HG03139 (cell line): ENCODE measurements at regions not wholly inside any gene's neighbourhood (a gene's known extent, or its start where the extent isn't known, plus 50 kb on each side); places are given as distances from the start of the nearest gene placed in this dataset.

Experiments
- ATAC-seq: cut with Tn5 transposase; IDR thresholded peaks from one replicate; pipeline ENCODE4 v1.9.1; 2021; ENCODE audit not compliant: unreplicated experiment

DNA sequence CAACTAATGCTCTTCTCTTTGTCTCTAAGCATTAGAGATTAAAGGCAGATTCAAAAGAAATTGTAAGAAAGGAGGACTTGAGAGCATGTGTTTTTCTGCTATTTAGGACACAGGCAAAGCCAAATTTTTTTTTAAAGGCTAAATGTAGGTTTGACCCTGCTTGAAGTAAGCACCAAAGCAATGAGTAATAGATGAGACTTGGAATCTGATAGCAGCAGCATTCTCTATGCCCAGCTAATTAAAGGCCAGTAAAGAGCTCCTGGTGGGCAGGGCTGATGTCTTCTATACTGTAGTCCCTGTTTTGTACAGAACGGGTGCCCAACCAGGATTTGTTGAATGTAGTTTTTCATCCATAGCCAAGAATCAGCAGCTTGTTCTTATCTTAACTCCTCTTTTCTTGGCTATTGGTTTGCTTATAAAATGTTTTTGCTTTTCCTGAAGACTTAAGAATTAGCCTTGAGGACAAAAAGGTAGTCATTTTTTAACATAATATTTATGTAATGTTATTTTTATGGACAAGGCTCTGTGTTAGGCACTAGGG is 179.6 kb downstream of the LMO4 start:
- ATAC-seq = no peak

GRCh38 chr1:87510540-87510939 is 181.9 kb downstream of the LMO4 start:
- no peak for ATAC-seq

GRCh38 chr1:87511449-87511848 is 182.8 kb downstream of the LMO4 start:
- ATAC-seq = no peak

- no peak for ATAC-seq
Measured at GRCh38 chr1:87512431-87512830, 183.8 kb downstream of the LMO4 start.

DNA sequence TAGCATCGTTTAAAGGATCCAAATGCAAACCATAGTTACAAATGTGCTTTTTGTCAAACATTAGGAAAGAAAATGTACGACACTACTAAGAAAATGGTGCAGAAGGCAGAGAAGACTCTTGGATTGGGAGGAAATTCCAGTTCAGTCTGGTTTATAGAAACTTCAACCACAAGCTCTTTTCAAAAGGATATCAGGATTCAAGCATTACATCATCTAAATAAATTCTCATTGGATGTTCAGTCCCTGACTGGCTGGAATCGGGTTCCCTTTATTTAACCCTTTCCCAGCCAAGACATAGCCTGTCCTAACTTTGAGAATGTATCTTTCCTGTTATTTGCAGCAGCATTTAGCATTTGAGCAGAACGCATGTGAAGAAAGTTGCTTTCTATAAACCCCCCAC is 184.6 kb downstream of the LMO4 start:
- ATAC-seq = no peak

DNA sequence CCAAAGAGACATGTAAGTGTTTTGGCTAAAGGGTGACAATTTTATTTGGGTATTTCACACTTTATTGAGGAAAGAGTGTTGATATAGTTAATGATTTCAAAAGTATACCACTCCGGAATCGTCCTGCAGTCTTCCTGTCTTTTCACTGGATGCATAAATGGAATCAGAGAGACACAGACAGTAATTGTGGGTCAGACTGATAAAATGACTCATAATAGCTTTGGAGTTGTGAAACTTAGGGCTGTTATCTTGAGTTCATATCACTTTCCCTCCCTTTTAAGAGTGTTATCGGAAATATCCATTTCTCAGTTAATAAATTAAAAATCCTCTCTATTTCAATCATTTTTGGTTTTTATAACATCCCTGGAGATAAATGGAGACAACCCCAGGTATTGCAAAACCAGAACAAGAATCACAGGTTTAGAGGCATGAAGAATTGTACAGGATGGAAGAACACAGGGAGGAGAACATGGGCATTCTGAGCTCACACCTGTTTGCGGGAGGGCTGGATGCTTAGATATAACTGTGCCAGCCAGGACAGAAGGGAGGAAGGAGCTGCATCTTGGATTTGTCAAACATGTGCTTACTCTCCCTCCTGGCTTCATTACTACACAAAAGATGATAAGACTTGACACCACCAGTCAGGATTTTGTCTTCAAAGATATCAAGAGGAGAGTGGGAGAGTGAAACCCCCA is 185.4 kb downstream of the LMO4 start:
- no peak for ATAC-seq

DNA sequence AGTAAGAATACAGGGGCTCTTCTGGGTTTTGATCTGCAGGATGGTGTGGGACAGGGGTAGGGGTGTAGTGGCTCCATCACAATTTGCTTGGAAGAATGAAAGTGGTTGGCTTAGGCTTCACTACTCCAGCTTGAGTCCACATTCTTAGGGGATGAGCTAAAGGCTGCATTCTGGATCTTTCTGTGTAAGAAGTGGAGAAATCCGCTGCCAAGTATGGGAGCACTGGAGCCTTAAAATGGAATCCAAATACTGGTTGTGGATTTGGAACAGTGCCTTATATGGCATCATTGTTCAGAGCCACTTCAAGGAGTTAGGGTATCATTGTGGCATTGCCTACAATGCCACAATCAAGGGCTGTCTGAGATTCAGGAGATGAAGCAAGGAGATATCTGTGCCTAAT is 187.1 kb downstream of the LMO4 start:
- no peak for ATAC-seq

GRCh38 chr1:87518794-87519193 is 190.1 kb downstream of the LMO4 start:
- ATAC-seq = no peak

DNA sequence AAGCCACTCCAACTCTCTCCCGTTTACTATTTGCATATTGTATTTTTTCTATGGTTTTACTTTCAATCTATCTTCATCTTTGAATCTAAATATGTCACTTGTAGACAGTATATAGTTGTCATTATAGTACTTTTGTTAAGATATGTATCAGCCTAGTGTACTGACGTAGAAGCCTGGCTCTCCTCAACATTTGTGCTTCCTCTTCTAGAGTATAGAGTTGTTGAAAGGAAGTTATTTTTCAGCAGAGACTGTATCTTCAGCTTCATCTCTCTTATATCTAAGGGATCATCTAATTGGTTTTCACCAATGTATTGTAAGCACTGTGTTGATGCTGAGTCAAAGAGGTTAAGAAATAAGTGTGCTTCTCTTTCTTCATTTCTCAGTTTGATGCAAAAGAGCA is 192.8 kb downstream of the LMO4 start:
- ATAC-seq = no peak

GRCh38 chr1:87523466-87523865 is 194.8 kb downstream of the LMO4 start:
- no peak for ATAC-seq

GRCh38 chr1:87524021-87524754 is 195.5 kb downstream of the LMO4 start:
- ATAC-seq = no peak

- ATAC-seq = no peak
Measured at GRCh38 chr1:87528754-87529517, 200.3 kb downstream of the LMO4 start.

GRCh38 chr1:87530042-87530807 is 201.5 kb downstream of the LMO4 start:
- no peak for ATAC-seq

DNA sequence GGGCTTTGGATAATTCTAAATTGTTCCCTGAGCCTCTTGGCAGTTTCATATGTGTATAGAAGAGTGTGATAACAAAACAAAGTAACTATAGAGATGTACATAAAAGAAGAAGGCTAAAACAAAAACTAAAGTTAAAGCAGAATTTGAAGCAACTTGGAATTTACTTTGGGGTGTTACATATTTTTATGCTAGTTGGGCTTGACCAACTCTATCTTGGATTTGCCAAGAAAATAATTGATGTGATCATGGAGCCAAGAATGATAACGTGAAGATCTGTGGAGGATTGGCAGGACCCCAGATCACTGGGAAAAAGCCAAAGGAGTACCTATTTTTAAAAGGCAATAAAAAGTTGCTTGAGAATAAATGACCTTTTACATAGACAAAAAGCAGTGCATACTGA is 206.9 kb downstream of the LMO4 start:
- ATAC-seq = no peak

GRCh38 chr1:87539147-87539546 is 210.5 kb downstream of the LMO4 start:
- no peak for ATAC-seq

DNA sequence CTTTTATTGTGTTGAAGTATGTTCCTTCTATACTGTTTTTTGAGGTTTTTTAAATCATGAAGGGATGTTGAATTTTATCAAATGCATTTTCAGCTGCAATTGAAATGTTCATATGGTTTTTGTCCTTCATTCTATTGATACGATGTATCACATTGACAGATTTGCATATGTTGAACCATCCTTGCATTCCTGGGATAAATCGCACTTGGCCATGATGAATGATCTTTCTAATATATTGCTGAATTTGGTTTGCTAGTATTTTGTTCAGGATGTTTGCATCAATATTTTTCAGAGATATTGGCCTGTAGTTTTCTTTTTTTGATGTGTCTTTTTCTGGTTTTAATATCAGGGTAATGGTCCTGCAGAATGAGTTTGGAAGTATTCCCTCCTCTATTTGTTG is 214.0 kb downstream of the LMO4 start:
- no peak for ATAC-seq

- no peak for ATAC-seq
Measured at GRCh38 chr1:87549738-87550137, 221.1 kb downstream of the LMO4 start.

DNA sequence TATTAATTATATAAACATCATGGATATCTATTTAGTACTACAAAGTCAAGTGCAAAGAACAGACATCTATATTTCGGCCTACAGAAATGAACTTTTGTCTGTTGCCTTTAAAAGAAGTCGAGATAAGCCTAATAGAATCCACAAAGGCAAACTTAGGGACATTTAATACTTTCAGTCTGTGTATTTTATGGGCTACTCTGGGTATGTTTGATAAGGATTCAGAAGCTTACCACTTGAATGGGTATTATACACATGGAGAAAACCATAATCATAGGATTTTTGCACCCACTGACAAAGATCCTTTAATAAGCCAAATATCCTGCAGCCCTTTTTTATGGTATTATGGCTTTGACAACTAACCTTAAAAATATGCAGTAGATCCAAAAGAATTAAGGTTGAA is 224.8 kb downstream of the LMO4 start:
- ATAC-seq = no peak

GRCh38 chr1:87555366-87555765 is 226.7 kb downstream of the LMO4 start:
- ATAC-seq = no peak

- ATAC-seq = no peak
Measured at GRCh38 chr1:87556326-87556725, 227.6 kb downstream of the LMO4 start.

GRCh38 chr1:87558921-87559320 is 230.2 kb downstream of the LMO4 start:
- ATAC-seq = no peak
